ENCODE measurements at regions not wholly inside any gene's neighbourhood (a gene's known extent, or its start where the extent isn't known, plus 50 kb on each side); places are given as distances from the start of the nearest gene placed in this dataset.
"Not testable (repeated sequence)": the region's sequence is repeated elsewhere in the genome, so short reads cannot be mapped to it uniquely, and the experiment has no call there.

DNA sequence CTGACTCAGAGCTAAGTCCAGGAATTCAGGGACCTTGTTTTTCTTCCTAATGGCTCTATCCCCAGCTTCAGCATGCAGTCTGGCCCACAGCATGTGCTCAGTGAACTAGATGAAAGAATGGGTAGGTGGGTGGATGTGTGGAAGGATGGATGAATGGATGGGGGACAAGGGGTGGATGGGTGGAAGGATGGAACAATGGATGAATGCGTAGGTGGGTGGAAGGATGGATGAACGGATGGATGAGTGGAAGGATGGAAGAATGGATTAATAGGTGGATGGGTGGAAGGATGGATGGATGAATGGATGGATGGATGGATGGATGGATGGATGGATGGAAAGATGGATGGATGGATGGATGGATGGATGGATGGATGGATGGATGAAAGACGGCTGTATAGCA, 79.7 kb upstream of the SFSWAP start:
- dilution Hi-C loops (cut with MboI; ENCODE audit: extremely low pct_ligation_motif_present, low sequenced_read_pairs): no loop called here
- Histone ChIP-seq H4K20me1 (ENCODE audit: control insufficient read depth, extremely low read depth, insufficient read depth, low read length) (no peaks in the 10 kb centered on the region), H3K27ac (ENCODE audit: control insufficient read depth, insufficient read depth, low read length) (no peak overlapping the region), H3K36me3 (ENCODE audit: control insufficient read depth in 2 of 2, extremely low read depth in 1 of 2, insufficient read depth in 2 of 2, low read length in 2 of 2) (no peaks in the 10 kb centered on the region), H3K4me1 (ENCODE audit: control insufficient read depth, extremely low read depth, insufficient read depth, low read length) (no peaks in the 10 kb centered on the region), H3K79me2 (ENCODE audit: control insufficient read depth, insufficient read depth, low read length) (no peaks in the 10 kb centered on the region), H3K9ac (ENCODE audit: control insufficient read depth, extremely low read depth, insufficient read depth, low read length) (no peak overlapping the region), H3K9me1 (ENCODE audit: control insufficient read depth, extremely low read depth, insufficient read depth, low read length) (no peaks in the 10 kb centered on the region), H3K9me3 (ENCODE audit: control insufficient read depth, low read depth, low read length) (peaks cover 2% of the 10 kb centered on the region), H3K4me2 (ENCODE audit: control insufficient read depth, extremely low read depth, insufficient read depth, low read depth, low read length) (no peak overlapping the region), H2AFZ (ENCODE audit: control insufficient read depth, low read length) (no peak overlapping the region), H3K27me3 (ENCODE audit: control insufficient read depth, extremely low read depth, insufficient read depth, low read length) (no peaks in the 10 kb centered on the region), H3K4me3 (ENCODE audit: control insufficient read depth in 2 of 3, extremely low read depth in 1 of 3, insufficient read depth in 2 of 3, low read depth in 1 of 3, low read length in 3 of 3) (no peak overlapping the region)
- TF ChIP-seq, protein P1, sequence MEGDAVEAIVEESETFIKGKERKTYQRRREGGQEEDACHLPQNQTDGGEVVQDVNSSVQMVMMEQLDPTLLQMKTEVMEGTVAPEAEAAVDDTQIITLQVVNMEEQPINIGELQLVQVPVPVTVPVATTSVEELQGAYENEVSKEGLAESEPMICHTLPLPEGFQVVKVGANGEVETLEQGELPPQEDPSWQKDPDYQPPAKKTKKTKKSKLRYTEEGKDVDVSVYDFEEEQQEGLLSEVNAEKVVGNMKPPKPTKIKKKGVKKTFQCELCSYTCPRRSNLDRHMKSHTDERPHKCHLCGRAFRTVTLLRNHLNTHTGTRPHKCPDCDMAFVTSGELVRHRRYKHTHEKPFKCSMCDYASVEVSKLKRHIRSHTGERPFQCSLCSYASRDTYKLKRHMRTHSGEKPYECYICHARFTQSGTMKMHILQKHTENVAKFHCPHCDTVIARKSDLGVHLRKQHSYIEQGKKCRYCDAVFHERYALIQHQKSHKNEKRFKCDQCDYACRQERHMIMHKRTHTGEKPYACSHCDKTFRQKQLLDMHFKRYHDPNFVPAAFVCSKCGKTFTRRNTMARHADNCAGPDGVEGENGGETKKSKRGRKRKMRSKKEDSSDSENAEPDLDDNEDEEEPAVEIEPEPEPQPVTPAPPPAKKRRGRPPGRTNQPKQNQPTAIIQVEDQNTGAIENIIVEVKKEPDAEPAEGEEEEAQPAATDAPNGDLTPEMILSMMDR (optimal IDR thresholded peaks at IDR 0.05 in 1 of 3, IDR thresholded peaks at IDR 0.05 in 1 of 3, conservative IDR thresholded peaks at IDR 0.05 in 1 of 3; ENCODE audit: extremely low read depth in 1 of 3, insufficient read depth in 2 of 3, low read length in 3 of 3): no peak
- no peak for TF ChIP-seq EZH2 (IDR thresholded peaks at IDR 0.05; ENCODE audit: low read length)
- DNase-seq (ENCODE audit: low read depth, low spot score) (no peak), FAIRE-seq (no peak)

DNA sequence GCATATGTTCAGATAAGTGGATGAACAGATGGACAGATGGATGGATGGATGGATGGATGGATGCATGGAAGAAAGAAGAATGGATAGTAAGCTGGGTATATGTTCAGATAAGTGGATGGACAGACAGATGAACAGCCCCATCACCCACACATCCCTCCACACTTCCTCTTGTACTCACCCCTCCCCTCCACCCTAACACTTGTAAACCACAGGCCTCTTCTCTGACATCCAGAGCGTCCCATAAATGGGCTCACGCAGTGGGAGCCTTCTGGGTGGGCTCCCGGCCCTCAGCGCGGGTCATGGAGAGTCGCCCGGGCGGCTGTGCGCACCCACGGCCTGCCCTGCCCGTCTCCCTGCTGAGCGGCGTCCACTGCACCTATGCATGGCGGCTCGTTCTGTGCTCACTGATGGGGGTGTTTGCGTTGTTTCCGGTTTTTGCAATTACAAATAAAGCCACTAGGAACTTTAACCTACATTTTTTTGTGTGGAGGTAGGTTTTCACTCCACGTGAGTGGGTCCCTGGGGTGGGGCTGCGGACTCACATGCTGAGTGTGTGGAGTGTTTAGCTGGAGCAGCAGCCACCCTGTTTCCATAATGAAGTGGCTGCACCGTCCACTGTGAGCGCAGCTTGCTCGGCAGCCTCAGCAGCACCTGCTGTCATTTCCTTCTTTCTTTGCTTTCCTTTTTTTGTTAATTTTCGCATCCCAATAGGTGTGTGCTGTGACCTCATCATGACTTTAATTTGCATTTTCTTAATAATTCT, 78.8 kb upstream of the SFSWAP start:
- FAIRE-seq; DNase-seq (ENCODE audit: low read depth, low spot score); H3K27me3 ChIP-seq (ENCODE audit: control insufficient read depth, extremely low read depth, insufficient read depth, low read length); H3K4me2 ChIP-seq (ENCODE audit: control insufficient read depth, extremely low read depth, insufficient read depth, low read depth, low read length); H3K9ac ChIP-seq (ENCODE audit: control insufficient read depth, extremely low read depth, insufficient read depth, low read length); H3K4me3 ChIP-seq (ENCODE audit: control insufficient read depth in 2 of 3, extremely low read depth in 1 of 3, insufficient read depth in 2 of 3, low read depth in 1 of 3, low read length in 3 of 3); H4K20me1 ChIP-seq (ENCODE audit: control insufficient read depth, extremely low read depth, insufficient read depth, low read length); H3K27ac ChIP-seq (ENCODE audit: control insufficient read depth, insufficient read depth, low read length); dilution Hi-C loops (cut with MboI; ENCODE audit: extremely low pct_ligation_motif_present, low sequenced_read_pairs); H3K9me3 ChIP-seq (ENCODE audit: control insufficient read depth, low read depth, low read length); H2AFZ ChIP-seq (ENCODE audit: control insufficient read depth, low read length); H3K4me1 ChIP-seq (ENCODE audit: control insufficient read depth, extremely low read depth, insufficient read depth, low read length); H3K9me1 ChIP-seq (ENCODE audit: control insufficient read depth, extremely low read depth, insufficient read depth, low read length); H3K79me2 ChIP-seq (ENCODE audit: control insufficient read depth, insufficient read depth, low read length); H3K36me3 ChIP-seq (ENCODE audit: control insufficient read depth in 2 of 2, extremely low read depth in 1 of 2, insufficient read depth in 2 of 2, low read length in 2 of 2): not testable (repeated sequence)

DNA sequence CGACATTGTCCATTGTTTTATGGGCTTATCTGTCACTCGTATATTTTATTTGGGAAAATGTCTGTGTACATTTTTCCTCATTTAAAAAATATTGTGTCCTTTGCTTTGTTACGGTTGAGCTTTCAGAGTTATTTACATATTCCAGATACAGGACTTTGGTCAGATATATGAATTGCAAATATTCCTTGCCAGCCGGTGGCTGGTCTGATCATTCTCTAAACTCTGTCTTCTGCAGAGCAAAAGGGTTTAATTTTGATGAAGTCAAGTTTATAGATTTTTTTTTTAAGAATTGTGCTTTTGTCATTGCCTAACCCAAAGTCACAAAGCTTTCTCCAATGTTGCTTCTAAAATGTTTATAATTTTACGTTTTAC, 78.3 kb upstream of the SFSWAP start:
- H3K79me2 ChIP-seq (ENCODE audit: control insufficient read depth, insufficient read depth, low read length); dilution Hi-C loops (cut with MboI; ENCODE audit: extremely low pct_ligation_motif_present, low sequenced_read_pairs); FAIRE-seq; H4K20me1 ChIP-seq (ENCODE audit: control insufficient read depth, extremely low read depth, insufficient read depth, low read length); H3K27me3 ChIP-seq (ENCODE audit: control insufficient read depth, extremely low read depth, insufficient read depth, low read length); H3K4me1 ChIP-seq (ENCODE audit: control insufficient read depth, extremely low read depth, insufficient read depth, low read length); H3K4me2 ChIP-seq (ENCODE audit: control insufficient read depth, extremely low read depth, insufficient read depth, low read depth, low read length); H3K9me1 ChIP-seq (ENCODE audit: control insufficient read depth, extremely low read depth, insufficient read depth, low read length); H3K36me3 ChIP-seq (ENCODE audit: control insufficient read depth in 2 of 2, extremely low read depth in 1 of 2, insufficient read depth in 2 of 2, low read length in 2 of 2); H2AFZ ChIP-seq (ENCODE audit: control insufficient read depth, low read length); H3K27ac ChIP-seq (ENCODE audit: control insufficient read depth, insufficient read depth, low read length); DNase-seq (ENCODE audit: low read depth, low spot score); H3K9ac ChIP-seq (ENCODE audit: control insufficient read depth, extremely low read depth, insufficient read depth, low read length); H3K9me3 ChIP-seq (ENCODE audit: control insufficient read depth, low read depth, low read length); H3K4me3 ChIP-seq (ENCODE audit: control insufficient read depth in 2 of 3, extremely low read depth in 1 of 3, insufficient read depth in 2 of 3, low read depth in 1 of 3, low read length in 3 of 3): not testable (repeated sequence)

GRCh38 chr12:131633610-131634009, 77.3 kb upstream of the SFSWAP start:
- DNase-seq (ENCODE audit: low read depth, low spot score); H3K79me2 ChIP-seq (ENCODE audit: control insufficient read depth, insufficient read depth, low read length); dilution Hi-C loops (cut with MboI; ENCODE audit: extremely low pct_ligation_motif_present, low sequenced_read_pairs); H3K9me3 ChIP-seq (ENCODE audit: control insufficient read depth, low read depth, low read length); H3K4me1 ChIP-seq (ENCODE audit: control insufficient read depth, extremely low read depth, insufficient read depth, low read length); FAIRE-seq; H2AFZ ChIP-seq (ENCODE audit: control insufficient read depth, low read length); H3K27me3 ChIP-seq (ENCODE audit: control insufficient read depth, extremely low read depth, insufficient read depth, low read length); H3K9ac ChIP-seq (ENCODE audit: control insufficient read depth, extremely low read depth, insufficient read depth, low read length); H3K4me3 ChIP-seq (ENCODE audit: control insufficient read depth in 2 of 3, extremely low read depth in 1 of 3, insufficient read depth in 2 of 3, low read depth in 1 of 3, low read length in 3 of 3); H3K4me2 ChIP-seq (ENCODE audit: control insufficient read depth, extremely low read depth, insufficient read depth, low read depth, low read length); H3K27ac ChIP-seq (ENCODE audit: control insufficient read depth, insufficient read depth, low read length); H4K20me1 ChIP-seq (ENCODE audit: control insufficient read depth, extremely low read depth, insufficient read depth, low read length); H3K36me3 ChIP-seq (ENCODE audit: control insufficient read depth in 2 of 2, extremely low read depth in 1 of 2, insufficient read depth in 2 of 2, low read length in 2 of 2); H3K9me1 ChIP-seq (ENCODE audit: control insufficient read depth, extremely low read depth, insufficient read depth, low read length): not testable (repeated sequence)

All from keratinocyte (primary cell).